ENCODE measurements at regions not wholly inside any gene's neighbourhood (a gene's known extent, or its start where the extent isn't known, plus 50 kb on each side); places are given as distances from the start of the nearest gene placed in this dataset.

- no peak for DNase-seq
These were observed 69.9 kb upstream of the NKX1-1 start for GRCh38 chr4:1476140-1476513.

- DNase-seq, result no peak
These were observed 69.3 kb upstream of the NKX1-1 start for GRCh38 chr4:1475277-1476139.

- DNase-seq, result no peak
These were observed 68.2 kb upstream of the NKX1-1 start for GRCh38 chr4:1474126-1475090.

GRCh38 chr4:1473718-1474117, 67.5 kb upstream of the NKX1-1 start:
- DNase-seq, result no peak

- DNase-seq, result no peak
These were observed 66.8 kb upstream of the NKX1-1 start for GRCh38 chr4:1472911-1473518.

GRCh38 chr4:1472148-1472797, 66.0 kb upstream of the NKX1-1 start:
- no peak for DNase-seq

GRCh38 chr4:1471443-1472147, 65.4 kb upstream of the NKX1-1 start:
- no peak for DNase-seq

- no peak for DNase-seq
These were observed 64.7 kb upstream of the NKX1-1 start for GRCh38 chr4:1470816-1471442.

- DNase-seq, result no peak
These were observed 64.1 kb upstream of the NKX1-1 start for GRCh38 chr4:1470393-1470670.

- DNase-seq, result no peak
These were observed 63.6 kb upstream of the NKX1-1 start for GRCh38 chr4:1469607-1470392.

GRCh38 chr4:1469043-1469442, 62.8 kb upstream of the NKX1-1 start:
- DNase-seq, result no peak

- DNase-seq, result no peak
These were observed 61.6 kb upstream of the NKX1-1 start for GRCh38 chr4:1467581-1468458.

- no peak for DNase-seq
These were observed 60.6 kb upstream of the NKX1-1 start for GRCh38 chr4:1466863-1467165.

GRCh38 chr4:1466034-1466862, 60.0 kb upstream of the NKX1-1 start:
- no peak for DNase-seq

- no peak for DNase-seq
These were observed 59.2 kb upstream of the NKX1-1 start for GRCh38 chr4:1465173-1466033.

GRCh38 chr4:1464581-1465171, 58.4 kb upstream of the NKX1-1 start:
- no peak for DNase-seq

- DNase-seq, result no peak
These were observed 57.8 kb upstream of the NKX1-1 start for GRCh38 chr4:1463927-1464540.

Measured in skin of body (tissue), 1 donor.